Neural cell (in vitro differentiated cells): ENCODE measurements at regions not wholly inside any gene's neighbourhood (a gene's known extent, or its start where the extent isn't known, plus 50 kb on each side); places are given as distances from the start of the nearest gene placed in this dataset.

ENCODE experiments used
- H2AFZ ChIP-seq: fragments of 200-600, 300-800 bp; sonication (generic), shearing (Covaris generic); 2 replicates; pipeline ENCODE4 v1.6.0; 2014; ENCODE audit warnings: low read depth, mild to moderate bottlenecking, antibody characterized with exemption, low read length, moderate library complexity
- H3F3A ChIP-seq: fragments of 200-600 bp; shearing (Covaris generic); 2 replicates; pipeline ENCODE4 v1.6.1; 2016; ENCODE audit warnings: mild to moderate bottlenecking, moderate library complexity, mixed read lengths, antibody characterized with exemption, low read length; ENCODE audit not compliant: insufficient read depth, poor library complexity, severe bottlenecking
- H3K27ac ChIP-seq: fragments of 200-600, 300-800 bp; sonication (generic), shearing (Covaris generic); 2 replicates; pipeline ENCODE4 v1.5.1; 2014; ENCODE audit warnings: mild to moderate bottlenecking, low read length, moderate library complexity
- H3K27me3 ChIP-seq: fragments of 300-800, 200-600 bp; sonication (generic), shearing (Covaris generic); 2 replicates; pipeline ENCODE4 v1.6.0; 2014; ENCODE audit warnings: mild to moderate bottlenecking, low read depth, low read length, moderate library complexity; ENCODE audit not compliant: insufficient read depth
- H3K36me3 ChIP-seq: fragments of 300-800, 200-600 bp; sonication (generic), shearing (Covaris generic); 2 replicates; pipeline ENCODE4 v1.5.1; 2014; ENCODE audit warnings: mild to moderate bottlenecking, antibody characterized with exemption, low read length, moderate library complexity; ENCODE audit not compliant: insufficient read depth
- H3K4me2 ChIP-seq: fragments of 300-800, 200-600 bp; sonication (generic), shearing (Covaris generic); 2 replicates; pipeline ENCODE4 v1.6.0; 2014; ENCODE audit warnings: mild to moderate bottlenecking, low read length
- H3K4me3 ChIP-seq: fragments of 300-800, 200-600 bp; sonication (generic), shearing (Covaris generic); 2 replicates; pipeline ENCODE4 v1.5.1; 2014; ENCODE audit warnings: mild to moderate bottlenecking, low read length, moderate library complexity
- H3K79me2 ChIP-seq: fragments of 200-600 bp; shearing (Covaris generic); replicated peaks from 2 replicates; pipeline ENCODE4 v1.6.0; 2014; ENCODE audit warnings: mild to moderate bottlenecking, low read length, moderate library complexity; ENCODE audit not compliant: insufficient read depth
- H3K9ac ChIP-seq: fragments of 300-800, 200-600 bp; sonication (generic), shearing (Covaris generic); 2 replicates; pipeline ENCODE4 v1.6.1; 2016; ENCODE audit warnings: mild to moderate bottlenecking, low read length, mixed read lengths
- H3K9me2 ChIP-seq: fragments of 200-600 bp; shearing (Covaris generic); 2 replicates; pipeline ENCODE4 v1.6.1; 2016; ENCODE audit warnings: mild to moderate bottlenecking, low read length, mixed read lengths; ENCODE audit not compliant: insufficient read depth
- H3K9me3 ChIP-seq: fragments of 200-600, 300-800 bp; sonication (generic), shearing (Covaris generic); 2 replicates; pipeline ENCODE4 v1.6.1; 2016; ENCODE audit warnings: mild to moderate bottlenecking, mixed run types, low read length, moderate library complexity, mixed read lengths
- H4K20me1 ChIP-seq: fragments of 200-600 bp; shearing (Covaris generic); 2 replicates; pipeline ENCODE4 v1.6.1; 2016; ENCODE audit warnings: mild to moderate bottlenecking, mixed run types; ENCODE audit not compliant: insufficient read depth
- CTCF ChIP-seq: fragments of 450-650 bp; IDR thresholded peaks from 2 replicates; pipeline ENCODE4 v1.5.1; 2014; ENCODE audit warnings: antibody characterized with exemption, mild to moderate bottlenecking, moderate library complexity; ENCODE audit not compliant: poor library complexity, severe bottlenecking
- EP300 ChIP-seq: fragments of 450-650 bp; conservative IDR thresholded peaks from 2 replicates; pipeline ENCODE4 v1.6.1; 2014; ENCODE audit warnings: antibody characterized with exemption, mild to moderate bottlenecking, moderate library complexity; ENCODE audit not compliant: poor library complexity, severe bottlenecking
- EZH2 ChIP-seq: fragments of 200-600, 300-800 bp; shearing (Covaris generic), sonication (generic); IDR thresholded peaks from 2 replicates; pipeline ENCODE4 v1.6.1; 2014; ENCODE audit warnings: antibody characterized with exemption, low read length, borderline replicate concordance, mild to moderate bottlenecking; ENCODE audit not compliant: insufficient read depth, poor library complexity, severe bottlenecking
- MXI1 ChIP-seq: fragments of 450-650 bp; conservative IDR thresholded peaks from 2 replicates; pipeline ENCODE4 v1.6.1; 2014; ENCODE audit warnings: antibody characterized with exemption, mild to moderate bottlenecking; ENCODE audit not compliant: poor library complexity, severe bottlenecking
- POLR2AphosphoS5 ChIP-seq: IDR thresholded peaks from 2 replicates; pipeline ENCODE4 v1.6.1; 2012
- RAD21 ChIP-seq: fragments of 450-650 bp; conservative IDR thresholded peaks from 2 replicates; pipeline ENCODE4 v1.6.1; 2014; ENCODE audit warnings: antibody characterized with exemption, mild to moderate bottlenecking, moderate library complexity
- REST ChIP-seq: IDR thresholded peaks from 2 replicates; pipeline ENCODE4 v1.6.1; 2012; ENCODE audit warnings: borderline replicate concordance
- SMC3 ChIP-seq: fragments of 450-650 bp; conservative IDR thresholded peaks from 2 replicates; pipeline ENCODE4 v1.6.1; 2014; ENCODE audit warnings: antibody characterized with exemption, mild to moderate bottlenecking, moderate library complexity; ENCODE audit not compliant: poor library complexity
- TAF1 ChIP-seq: IDR thresholded peaks from 2 replicates; pipeline ENCODE4 v1.6.1; 2012; ENCODE audit warnings: low read depth

- H2AFZ ChIP-seq: no peak overlapping the region
- no peak overlapping the region for H3K4me2 ChIP-seq
- no peaks in the 10 kb centered on the region for H3K9me2 ChIP-seq
- H4K20me1 ChIP-seq: no peaks in the 10 kb centered on the region
- H3K36me3 ChIP-seq: no peaks in the 10 kb centered on the region
- no peaks in the 10 kb centered on the region for H3K79me2 ChIP-seq
- no peak overlapping the region for H3K4me3 ChIP-seq
- no peaks in the 10 kb centered on the region for H3K9me3 ChIP-seq
- H3K27ac ChIP-seq: no peak overlapping the region
- H3K27me3 ChIP-seq: no peaks in the 10 kb centered on the region
- TF ChIP-seq EZH2 (no peak), POLR2AphosphoS5 (no peak), CTCF (no peak), EP300 (no peak), MXI1 (no peak), REST (no peak), SMC3 (no peak), TAF1 (no peak), RAD21 (no peak)
- H3K9ac ChIP-seq: no peak overlapping the region
- no peaks in the 10 kb centered on the region for H3F3A ChIP-seq
These were observed 374.2 kb downstream of the PREX1 start for GRCh38 chr20:48453477-48454093.

GRCh38 chr20:48451401-48451800 is 376.4 kb downstream of the PREX1 start:
- Histone ChIP-seq H3K4me2 (no peak overlapping the region), H3K4me3 (no peak overlapping the region), H3K9ac (no peak overlapping the region), H4K20me1 (no peaks in the 10 kb centered on the region), H3K27me3 (no peaks in the 10 kb centered on the region), H3K79me2 (no peaks in the 10 kb centered on the region), H3K36me3 (no peaks in the 10 kb centered on the region), H3K27ac (no peak overlapping the region), H2AFZ (no peak overlapping the region), H3F3A (no peaks in the 10 kb centered on the region), H3K9me2 (no peaks in the 10 kb centered on the region), H3K9me3 (no peaks in the 10 kb centered on the region)
- no peak for TF ChIP-seq CTCF
- TF ChIP-seq EZH2: no peak
- TF ChIP-seq EP300: no peak
- TF ChIP-seq RAD21: no peak
- TF ChIP-seq TAF1: no peak
- TF ChIP-seq SMC3: no peak
- no peak for TF ChIP-seq POLR2AphosphoS5
- TF ChIP-seq REST: no peak
- no peak for TF ChIP-seq MXI1
